Parathyroid adenoma (tissue), 2 donors: ENCODE measurements at regions not wholly inside any gene's neighbourhood (a gene's known extent, or its start where the extent isn't known, plus 50 kb on each side); places are given as distances from the start of the nearest gene placed in this dataset.

Experiments used
- H2AFZ ChIP-seq: fragments of 300-600 bp; sonication (generic); one replicate; pipeline ENCODE4 v1.7.0; 2017; ENCODE audit warnings: antibody characterized with exemption, mild to moderate bottlenecking
- H3K27ac ChIP-seq: fragments of 300-600 bp; sonication (generic); one replicate; pipeline ENCODE4 v1.7.0; 2017
- H3K27me3 ChIP-seq: fragments of 300-600 bp; sonication (generic); one replicate; pipeline ENCODE4 v1.7.0; 2017; ENCODE audit warnings: low read length; ENCODE audit not compliant: control insufficient read depth, insufficient read depth
- H3K36me3 ChIP-seq: fragments of 300-600 bp; sonication (generic); one replicate; pipeline ENCODE4 v1.7.0; 2017; ENCODE audit warnings: low read length; ENCODE audit not compliant: control insufficient read depth, insufficient read depth
- H3K4me1 ChIP-seq: fragments of 300-600 bp; sonication (generic); one replicate; pipeline ENCODE4 v1.7.0; 2017; ENCODE audit warnings: control low read depth
- H3K4me2 ChIP-seq: fragments of 300-600 bp; sonication (generic); one replicate; pipeline ENCODE4 v1.7.0; 2017; ENCODE audit warnings: low read length
- H3K4me3 ChIP-seq: fragments of 300-600 bp; sonication (generic); one replicate; pipeline ENCODE4 v1.7.0; 2017; ENCODE audit warnings: low read depth, low read length
- H3K79me2 ChIP-seq: fragments of 300-600 bp; sonication (generic); one replicate; pipeline ENCODE4 v1.7.0; 2017; ENCODE audit warnings: control low read depth
- H3K9ac ChIP-seq: fragments of 300-600 bp; sonication (generic); one replicate; pipeline ENCODE4 v1.7.0; 2017; ENCODE audit warnings: mild to moderate bottlenecking
- H3K9me3 ChIP-seq: fragments of 300-600 bp; sonication (generic); one replicate; pipeline ENCODE4 v1.7.0; 2017; ENCODE audit warnings: low read length; ENCODE audit not compliant: control insufficient read depth
- TF ChIP-seq, protein P1 (sequence below): fragments of 300-600 bp; sonication (generic); IDR thresholded peaks from one replicate; pipeline ENCODE4 v1.7.0; 2017; ENCODE audit warnings: antibody characterized with exemption, mild to moderate bottlenecking
- donor health status: primary hyperparathyroidism.

DNA sequence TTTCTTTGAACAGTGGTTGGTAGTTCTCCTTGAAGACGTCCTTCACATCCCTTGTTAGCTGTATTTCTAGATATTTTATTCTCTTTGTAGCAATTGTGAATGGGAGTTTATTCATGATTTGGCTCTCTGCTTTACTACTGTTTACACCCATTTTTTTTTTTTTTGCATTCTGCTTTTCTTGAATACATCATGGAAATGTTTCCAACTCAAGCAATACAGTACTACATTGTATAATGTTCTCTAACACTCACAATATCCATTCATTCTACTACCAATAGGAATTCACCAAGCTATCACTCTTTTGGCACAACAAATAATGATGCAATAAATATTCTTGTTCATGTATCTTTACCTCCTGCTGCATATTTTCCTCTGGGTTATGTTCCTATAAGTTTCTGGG lies 801.7 kb downstream of the NTRK3 start:
- Histone ChIP-seq H2AFZ (no peak overlapping the region), H3K27me3 (no peaks in the 10 kb centered on the region), H3K4me3 (no peak overlapping the region), H3K9me3 (no peaks in the 10 kb centered on the region), H3K9ac (no peak overlapping the region), H3K4me1 (no peaks in the 10 kb centered on the region), H3K4me2 (no peak overlapping the region), H3K79me2 (no peaks in the 10 kb centered on the region), H3K36me3 (no peaks in the 10 kb centered on the region), H3K27ac (no peak overlapping the region)
- TF ChIP-seq, protein P1, sequence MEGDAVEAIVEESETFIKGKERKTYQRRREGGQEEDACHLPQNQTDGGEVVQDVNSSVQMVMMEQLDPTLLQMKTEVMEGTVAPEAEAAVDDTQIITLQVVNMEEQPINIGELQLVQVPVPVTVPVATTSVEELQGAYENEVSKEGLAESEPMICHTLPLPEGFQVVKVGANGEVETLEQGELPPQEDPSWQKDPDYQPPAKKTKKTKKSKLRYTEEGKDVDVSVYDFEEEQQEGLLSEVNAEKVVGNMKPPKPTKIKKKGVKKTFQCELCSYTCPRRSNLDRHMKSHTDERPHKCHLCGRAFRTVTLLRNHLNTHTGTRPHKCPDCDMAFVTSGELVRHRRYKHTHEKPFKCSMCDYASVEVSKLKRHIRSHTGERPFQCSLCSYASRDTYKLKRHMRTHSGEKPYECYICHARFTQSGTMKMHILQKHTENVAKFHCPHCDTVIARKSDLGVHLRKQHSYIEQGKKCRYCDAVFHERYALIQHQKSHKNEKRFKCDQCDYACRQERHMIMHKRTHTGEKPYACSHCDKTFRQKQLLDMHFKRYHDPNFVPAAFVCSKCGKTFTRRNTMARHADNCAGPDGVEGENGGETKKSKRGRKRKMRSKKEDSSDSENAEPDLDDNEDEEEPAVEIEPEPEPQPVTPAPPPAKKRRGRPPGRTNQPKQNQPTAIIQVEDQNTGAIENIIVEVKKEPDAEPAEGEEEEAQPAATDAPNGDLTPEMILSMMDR = no peak

DNA sequence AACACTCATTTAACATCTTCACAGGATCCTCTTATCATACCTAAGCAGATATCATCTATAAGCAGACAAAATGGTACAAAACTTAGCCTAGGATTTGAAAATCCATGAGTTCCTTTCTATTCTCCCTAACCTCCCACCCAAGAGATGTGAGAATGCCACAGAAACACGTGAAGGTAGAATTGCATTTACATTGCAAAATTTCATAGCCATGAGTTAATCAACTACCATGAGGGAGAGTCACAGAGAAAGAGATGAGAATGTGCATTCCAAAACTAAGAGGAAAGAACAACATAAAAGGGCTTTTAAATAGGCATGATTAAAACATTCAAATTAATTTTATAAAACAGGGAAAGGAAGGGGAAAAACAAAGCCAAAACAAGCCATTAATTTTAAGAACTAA lies 806.2 kb downstream of the NTRK3 start:
- no peaks in the 10 kb centered on the region for H3K79me2 ChIP-seq
- no peak overlapping the region for H3K9ac ChIP-seq
- H3K36me3 ChIP-seq = no peaks in the 10 kb centered on the region
- H3K9me3 ChIP-seq = no peaks in the 10 kb centered on the region
- no peak overlapping the region for H3K4me3 ChIP-seq
- H3K27me3 ChIP-seq = no peaks in the 10 kb centered on the region
- H3K4me1 ChIP-seq = no peaks in the 10 kb centered on the region
- no peak overlapping the region for H2AFZ ChIP-seq
- H3K4me2 ChIP-seq = no peak overlapping the region
- TF ChIP-seq, protein P1 = no peak
- no peak overlapping the region for H3K27ac ChIP-seq

DNA sequence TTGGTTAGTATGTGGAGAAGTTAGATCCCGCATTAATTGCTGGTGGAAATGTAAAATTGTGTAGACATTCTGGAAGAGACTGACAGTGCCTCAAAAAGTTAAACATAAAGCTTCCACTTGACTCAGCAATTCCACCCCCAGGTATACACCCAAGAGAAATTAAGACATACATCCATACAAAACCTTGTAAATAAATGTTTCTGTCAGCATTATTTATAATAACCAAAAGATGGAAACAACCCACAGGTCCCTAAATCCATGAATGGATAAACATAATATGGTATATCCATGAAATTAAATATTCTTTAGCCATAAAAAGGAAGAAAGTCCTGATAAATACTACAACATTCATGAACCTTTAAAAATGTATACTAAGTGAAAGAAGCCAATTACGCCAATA lies 817.4 kb downstream of the NTRK3 start:
- Histone ChIP-seq H3K4me3 (no peak overlapping the region), H3K79me2 (no peaks in the 10 kb centered on the region), H3K36me3 (no peaks in the 10 kb centered on the region), H3K9ac (no peak overlapping the region), H2AFZ (no peak overlapping the region), H3K27me3 (no peaks in the 10 kb centered on the region), H3K9me3 (no peaks in the 10 kb centered on the region), H3K4me2 (no peak overlapping the region), H3K27ac (no peak overlapping the region), H3K4me1 (no peaks in the 10 kb centered on the region)
- TF ChIP-seq, protein P1 = no peak

DNA sequence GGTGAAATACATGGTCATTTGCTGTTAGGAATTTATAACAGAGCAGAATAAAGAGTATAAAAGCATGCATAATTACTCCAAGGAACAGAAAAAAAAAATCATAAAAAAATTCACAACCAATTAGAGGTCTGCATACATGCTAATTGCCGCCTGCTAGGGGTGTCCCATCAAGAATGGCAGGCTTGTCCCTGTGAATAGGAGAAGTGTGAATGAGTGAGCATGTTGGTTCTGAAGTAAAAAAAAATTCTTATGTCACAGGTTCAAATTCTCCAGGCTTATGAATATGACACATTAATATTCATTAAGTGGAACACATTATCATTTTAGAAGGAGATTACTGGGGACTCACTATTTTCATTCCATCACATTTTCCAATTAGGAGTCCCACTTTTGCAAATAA lies 822.7 kb downstream of the NTRK3 start:
- Histone ChIP-seq H3K9ac (no peak overlapping the region), H2AFZ (no peak overlapping the region), H3K27me3 (no peaks in the 10 kb centered on the region), H3K4me3 (no peak overlapping the region), H3K36me3 (no peaks in the 10 kb centered on the region), H3K27ac (no peak overlapping the region), H3K4me1 (no peaks in the 10 kb centered on the region), H3K4me2 (no peak overlapping the region), H3K79me2 (no peaks in the 10 kb centered on the region), H3K9me3 (no peaks in the 10 kb centered on the region)
- TF ChIP-seq, protein P1 = no peak

DNA sequence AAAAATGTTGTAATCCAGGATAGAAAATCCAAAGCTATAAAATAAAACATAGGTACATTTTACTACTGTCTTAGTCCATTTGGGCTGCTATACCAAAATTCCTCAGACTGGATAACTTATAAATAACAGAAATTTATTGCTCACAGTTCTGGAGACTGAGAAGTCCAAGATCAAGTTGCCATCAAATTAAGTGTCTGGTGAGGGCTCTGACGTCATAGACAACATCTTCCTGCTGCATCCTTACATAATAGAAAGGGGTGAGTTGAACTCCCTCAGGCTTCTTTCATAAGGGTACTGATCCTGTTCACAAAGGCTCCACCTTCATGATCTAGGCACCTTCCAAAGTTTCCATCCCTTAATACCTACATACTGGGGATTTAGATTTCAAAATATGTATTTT lies 826.8 kb downstream of the NTRK3 start:
- H3K27me3 ChIP-seq = no peaks in the 10 kb centered on the region
- TF ChIP-seq, protein P1 = no peak
- H3K9me3 ChIP-seq = no peaks in the 10 kb centered on the region
- no peaks in the 10 kb centered on the region for H3K36me3 ChIP-seq
- no peaks in the 10 kb centered on the region for H3K4me1 ChIP-seq
- H3K79me2 ChIP-seq = no peaks in the 10 kb centered on the region
- H3K4me2 ChIP-seq = no peak overlapping the region
- H3K9ac ChIP-seq = no peak overlapping the region
- no peak overlapping the region for H3K27ac ChIP-seq
- no peak overlapping the region for H2AFZ ChIP-seq
- no peak overlapping the region for H3K4me3 ChIP-seq
